T-helper 17 cell (primary cell): ENCODE measurements at regions not wholly inside any gene's neighbourhood (a gene's known extent, or its start where the extent isn't known, plus 50 kb on each side); places are given as distances from the start of the nearest gene placed in this dataset.
A peak's percentile ranks its signal among the peaks of the same experiment; 100 is the strongest.

Source experiments
- ATAC-seq: fragments of 150-1000 bp; cut with Tn5 transposase; 2 replicates; pipeline ENCODE4 v1.10.0; 2021; ENCODE audit warnings: mild to moderate bottlenecking, moderate library complexity
- DNase-seq, 3 donors: peaks; one replicate each; pipeline versions ENCODE4 v3.0.0 to v3.0.0-alpha.2; 2020 to 2021
- H3K9me3 ChIP-seq: one replicate; pipeline ENCODE4 v1.7.0; 2013; ENCODE audit warnings: low read length, mild to moderate bottlenecking; ENCODE audit not compliant: control insufficient read depth, poor library complexity, severe bottlenecking
- H3K27ac Mint-ChIP-seq: one replicate; pipeline ENCODE4 v1.8.0; 2022; ENCODE audit warnings: mild to moderate bottlenecking, moderate library complexity, mixed read lengths
- H3K27me3 Mint-ChIP-seq: one replicate; pipeline ENCODE4 v1.8.0; 2022; ENCODE audit warnings: mixed read lengths
- H3K36me3 Mint-ChIP-seq: one replicate; pipeline ENCODE4 v1.8.0; 2022; ENCODE audit warnings: low read depth, mixed read lengths
- H3K4me1 Mint-ChIP-seq: one replicate; pipeline ENCODE4 v1.8.0; 2022; ENCODE audit warnings: mild to moderate bottlenecking, mixed read lengths
- H3K4me3 Mint-ChIP-seq: one replicate; pipeline ENCODE4 v1.8.0; 2022; ENCODE audit warnings: mild to moderate bottlenecking, moderate library complexity, mixed read lengths

DNA sequence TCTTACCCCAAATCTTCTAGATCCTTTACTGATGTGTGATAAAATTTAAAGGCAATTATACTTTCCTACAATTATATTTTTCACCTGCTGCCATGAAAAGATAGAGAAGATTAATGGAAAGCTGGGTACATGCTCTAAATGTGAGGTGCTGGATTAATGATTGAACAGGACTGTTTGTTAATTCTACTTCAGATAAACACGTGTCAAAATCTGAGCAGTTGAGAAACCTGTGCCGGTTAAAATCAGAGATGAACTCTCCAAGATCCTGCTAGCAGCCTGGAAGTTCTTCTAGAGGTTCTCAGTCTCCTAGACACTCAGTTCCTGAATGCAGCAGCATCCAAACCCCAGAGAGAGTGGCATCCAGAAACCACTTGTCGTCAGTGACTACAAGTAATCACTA is 69.2 kb downstream of the INHBA start:
- no peak for ATAC-seq
- no peaks in the 10 kb centered on the region for H3K4me1 Mint-ChIP-seq
- H3K27ac Mint-ChIP-seq = no peak overlapping the region
- no peaks in the 10 kb centered on the region for H3K36me3 Mint-ChIP-seq
- no peak for DNase-seq
- no peak overlapping the region for H3K4me3 Mint-ChIP-seq
- H3K27me3 Mint-ChIP-seq = no peaks in the 10 kb centered on the region
- no peaks in the 10 kb centered on the region for H3K9me3 ChIP-seq

DNA sequence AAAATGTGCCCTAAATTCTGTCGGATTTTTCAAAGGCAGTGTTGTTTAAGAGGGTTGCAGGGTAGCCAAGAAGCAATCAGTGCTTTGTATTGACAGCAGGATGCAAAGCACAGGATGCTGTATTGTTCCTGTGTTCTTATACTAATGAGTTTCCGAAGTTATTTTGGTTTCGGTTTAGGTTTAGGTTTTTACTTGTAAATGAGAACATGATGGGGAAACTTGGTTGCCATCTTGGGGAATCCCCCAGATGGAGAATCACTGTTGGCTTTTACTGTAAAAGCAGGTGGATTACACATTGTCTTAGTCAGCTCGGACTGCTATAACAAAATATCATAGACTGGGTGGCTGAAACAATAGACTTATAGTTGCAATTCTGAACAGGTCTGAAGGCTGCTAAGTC is 72.1 kb downstream of the INHBA start:
- no peaks in the 10 kb centered on the region for H3K36me3 Mint-ChIP-seq
- peak; percentile 42 for ATAC-seq
- no peak overlapping the region for H3K4me3 Mint-ChIP-seq
- H3K27ac Mint-ChIP-seq = no peak overlapping the region
- no peaks in the 10 kb centered on the region for H3K9me3 ChIP-seq
- no peak for DNase-seq
- no peaks in the 10 kb centered on the region for H3K27me3 Mint-ChIP-seq
- peaks cover 2% of the 10 kb centered on the region for H3K4me1 Mint-ChIP-seq

DNA sequence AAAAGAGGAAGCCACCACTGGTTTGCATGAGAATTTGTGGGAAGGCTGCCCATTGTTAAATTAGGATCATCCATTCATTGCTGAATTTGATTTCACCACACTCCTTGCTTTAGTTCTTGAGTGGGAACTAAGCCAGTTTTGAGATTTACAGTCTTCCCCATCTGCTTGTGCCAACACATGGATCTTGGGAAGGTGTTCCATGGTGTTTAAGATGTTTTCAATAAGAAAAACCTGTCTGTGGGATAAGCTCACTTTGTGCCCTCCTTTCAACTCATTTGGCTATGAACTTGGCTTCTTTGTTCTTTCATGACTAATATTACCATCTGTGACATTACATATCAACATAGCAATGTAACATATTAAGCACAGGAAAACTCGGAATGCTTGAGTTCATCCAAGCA is 73.2 kb downstream of the INHBA start:
- H3K27ac Mint-ChIP-seq = no peak overlapping the region
- H3K36me3 Mint-ChIP-seq = no peaks in the 10 kb centered on the region
- no peaks in the 10 kb centered on the region for H3K9me3 ChIP-seq
- H3K27me3 Mint-ChIP-seq = no peaks in the 10 kb centered on the region
- no peak overlapping the region for H3K4me3 Mint-ChIP-seq
- no peak for DNase-seq
- H3K4me1 Mint-ChIP-seq = peaks cover 2% of the 10 kb centered on the region
- no peak for ATAC-seq

DNA sequence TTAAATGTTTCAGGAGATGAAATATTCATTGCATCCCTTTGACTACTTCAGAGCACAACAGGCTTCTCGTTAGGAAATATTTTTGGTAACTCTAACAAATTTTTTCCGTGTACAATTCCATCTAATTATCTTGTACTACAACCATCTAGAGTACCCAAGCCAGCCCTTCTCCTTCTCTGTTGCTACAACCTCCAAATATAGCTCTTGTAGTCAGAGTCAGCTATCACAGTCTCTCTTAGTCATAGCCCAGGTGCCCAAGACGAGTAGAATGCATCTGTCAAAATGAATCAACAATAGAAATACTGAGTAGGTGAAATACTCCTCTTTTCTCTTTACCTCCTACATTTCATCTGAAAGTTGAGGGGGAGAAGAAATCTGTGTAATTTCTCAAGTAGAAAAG is 74.0 kb downstream of the INHBA start:
- Mint-ChIP-seq H3K27ac (no peak overlapping the region), H3K4me3 (no peak overlapping the region), H3K27me3 (no peaks in the 10 kb centered on the region), H3K36me3 (no peaks in the 10 kb centered on the region), H3K4me1 (peaks cover 2% of the 10 kb centered on the region)
- DNase-seq (no peak), ATAC-seq (no peak)
- no peaks in the 10 kb centered on the region for H3K9me3 ChIP-seq

DNA sequence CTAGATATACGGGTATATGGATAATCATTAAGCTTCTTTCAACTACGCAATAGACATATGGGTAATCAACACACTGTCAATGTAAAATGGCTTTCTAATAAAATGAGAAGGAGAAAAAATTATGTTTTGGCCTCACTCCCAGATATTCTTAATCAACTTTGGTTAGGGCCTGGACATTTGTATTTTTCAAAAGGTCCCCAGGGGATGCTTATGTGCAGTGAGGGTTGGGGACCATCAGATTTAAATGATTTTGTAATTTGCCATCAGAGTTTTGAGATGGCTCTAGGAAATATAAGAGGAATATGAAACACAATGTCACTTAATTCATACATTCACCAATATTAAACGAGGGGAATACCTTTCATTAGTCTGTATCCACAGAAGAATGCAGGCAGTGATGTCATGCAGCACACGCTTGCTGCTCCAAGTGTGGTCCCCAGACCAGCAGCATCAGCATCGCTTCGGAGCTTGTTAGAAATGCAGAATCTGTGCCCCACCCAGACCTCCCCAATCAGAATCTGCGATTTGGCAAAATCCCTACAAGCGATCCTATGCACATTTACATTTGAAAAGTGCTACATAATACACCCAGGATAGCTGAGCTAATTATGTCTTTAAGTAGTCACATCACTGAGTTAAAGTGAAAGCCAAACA is 75.1 kb downstream of the INHBA start:
- Mint-ChIP-seq H3K27ac (no peak overlapping the region), H3K4me1 (peaks cover 2% of the 10 kb centered on the region), H3K4me3 (no peak overlapping the region), H3K36me3 (no peaks in the 10 kb centered on the region), H3K27me3 (no peaks in the 10 kb centered on the region)
- DNase-seq = no peak
- no peak for ATAC-seq
- no peaks in the 10 kb centered on the region for H3K9me3 ChIP-seq

DNA sequence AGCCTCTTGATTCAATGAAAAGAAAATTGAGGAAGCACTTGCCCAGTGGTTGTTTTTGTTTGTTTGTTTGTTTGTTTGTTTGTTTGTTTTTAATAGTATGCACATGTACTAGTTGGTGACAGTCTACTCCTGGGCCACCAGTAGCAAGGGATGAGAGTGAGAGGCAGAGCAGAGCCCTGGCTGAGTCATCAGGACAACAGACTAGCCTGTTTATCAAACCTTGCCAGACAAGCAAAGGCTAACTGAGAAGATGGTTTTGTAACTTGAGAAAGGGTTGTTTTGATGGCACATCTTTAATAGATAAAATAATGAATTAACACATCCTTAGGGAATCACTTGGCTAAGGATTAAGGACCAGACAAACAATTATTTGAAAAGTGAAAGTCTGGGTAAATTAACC is 78.1 kb downstream of the INHBA start:
- Mint-ChIP-seq H3K36me3 (no peaks in the 10 kb centered on the region), H3K27ac (no peak overlapping the region), H3K27me3 (no peaks in the 10 kb centered on the region), H3K4me3 (no peak overlapping the region), H3K4me1 (peaks cover 2% of the 10 kb centered on the region)
- DNase-seq (no peak), ATAC-seq (no peak)
- no peaks in the 10 kb centered on the region for H3K9me3 ChIP-seq

DNA sequence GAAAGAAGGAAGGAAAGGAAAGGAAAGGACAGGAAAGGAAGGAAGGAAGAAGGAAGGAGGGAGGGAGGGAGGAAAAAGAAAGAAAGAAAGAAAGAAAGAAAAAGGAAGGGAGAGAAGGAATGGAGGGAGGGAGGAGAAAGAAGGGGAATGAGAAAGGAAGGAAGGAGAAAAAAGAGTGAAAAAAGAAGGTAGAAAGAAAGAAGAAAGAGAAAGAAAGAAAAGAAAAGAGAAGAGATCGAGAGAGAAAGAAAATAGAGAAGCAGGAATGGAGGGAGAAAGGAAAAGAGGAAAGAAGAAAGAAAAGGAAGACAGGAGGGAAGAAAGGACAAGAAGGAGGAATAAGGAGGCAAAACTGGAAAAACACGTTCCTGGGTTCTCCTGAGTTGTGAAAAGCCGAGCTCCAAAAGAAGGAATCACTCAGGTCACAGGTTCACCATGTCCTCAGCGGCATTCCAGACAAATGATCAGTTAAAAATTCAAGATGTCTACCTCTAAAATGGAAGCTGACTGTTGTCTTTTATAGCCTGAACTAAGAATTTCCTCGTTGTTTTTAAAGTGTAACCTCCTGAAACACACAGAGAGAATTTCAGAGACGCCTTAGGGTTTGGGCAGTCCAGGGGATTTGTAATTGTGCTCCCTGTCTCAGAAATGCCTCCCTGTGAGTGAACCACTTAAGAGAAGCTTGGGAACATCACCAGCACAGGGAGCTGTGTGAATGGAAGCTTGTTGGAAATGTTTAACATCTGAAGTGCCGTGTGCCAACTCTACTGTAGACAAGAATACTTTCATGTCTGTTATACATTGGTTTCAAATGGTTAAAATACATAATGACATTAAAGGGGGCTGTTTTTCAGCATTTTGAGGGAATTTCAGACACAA is 80.7 kb downstream of the INHBA start:
- Mint-ChIP-seq H3K4me1 (no peaks in the 10 kb centered on the region), H3K27me3 (no peaks in the 10 kb centered on the region), H3K27ac (no peak overlapping the region), H3K4me3 (no peak overlapping the region), H3K36me3 (no peaks in the 10 kb centered on the region)
- ATAC-seq (no peak), DNase-seq (no peak)
- H3K9me3 ChIP-seq = no peaks in the 10 kb centered on the region

DNA sequence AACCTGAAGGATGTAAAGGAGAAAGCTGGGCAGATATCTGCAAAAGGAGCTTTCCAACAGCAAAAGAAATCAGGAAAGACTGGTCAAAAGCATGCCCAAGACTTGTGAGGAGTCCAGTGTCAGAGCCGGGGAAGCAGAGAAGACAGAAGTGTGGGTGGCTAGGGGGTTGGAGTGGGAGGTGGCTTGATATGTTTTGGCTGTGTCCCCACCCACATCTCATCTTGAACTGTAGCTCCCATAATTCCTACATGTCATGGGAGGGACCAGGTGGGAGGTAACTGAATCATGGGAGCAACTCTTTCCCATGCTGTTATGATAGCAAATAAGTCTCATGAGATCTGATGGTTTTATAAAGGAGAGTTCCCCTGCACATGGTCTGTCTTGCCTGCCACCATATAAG is 84.9 kb downstream of the INHBA start:
- DNase-seq (no peak), ATAC-seq (no peak)
- H3K36me3 Mint-ChIP-seq = no peaks in the 10 kb centered on the region
- H3K4me1 Mint-ChIP-seq = no peaks in the 10 kb centered on the region
- no peaks in the 10 kb centered on the region for H3K27me3 Mint-ChIP-seq
- no peak overlapping the region for H3K4me3 Mint-ChIP-seq
- no peak overlapping the region for H3K27ac Mint-ChIP-seq
- no peaks in the 10 kb centered on the region for H3K9me3 ChIP-seq

DNA sequence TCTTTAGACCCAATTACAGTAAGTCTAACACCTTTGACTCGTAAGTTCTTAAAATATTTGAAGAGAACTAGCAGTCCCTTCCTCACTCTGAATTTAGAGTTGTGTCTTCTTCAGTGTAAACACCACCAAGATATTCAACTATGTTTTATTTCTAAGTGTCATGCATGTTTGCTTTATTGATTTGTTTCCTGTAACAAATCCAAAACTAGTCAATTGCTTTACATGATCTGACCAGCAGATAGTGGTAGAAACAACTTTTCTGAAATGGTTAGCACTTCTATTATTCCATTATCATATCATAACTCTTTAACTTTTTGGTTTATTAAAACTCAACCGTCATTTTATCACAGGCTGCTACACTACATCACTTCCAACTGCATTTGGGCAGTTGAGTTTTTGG is 90.1 kb downstream of the INHBA start:
- Mint-ChIP-seq H3K36me3 (no peaks in the 10 kb centered on the region), H3K27me3 (no peaks in the 10 kb centered on the region), H3K4me3 (no peak overlapping the region), H3K27ac (no peak overlapping the region), H3K4me1 (no peaks in the 10 kb centered on the region)
- H3K9me3 ChIP-seq = no peaks in the 10 kb centered on the region
- ATAC-seq = no peak
- DNase-seq = no peak

DNA sequence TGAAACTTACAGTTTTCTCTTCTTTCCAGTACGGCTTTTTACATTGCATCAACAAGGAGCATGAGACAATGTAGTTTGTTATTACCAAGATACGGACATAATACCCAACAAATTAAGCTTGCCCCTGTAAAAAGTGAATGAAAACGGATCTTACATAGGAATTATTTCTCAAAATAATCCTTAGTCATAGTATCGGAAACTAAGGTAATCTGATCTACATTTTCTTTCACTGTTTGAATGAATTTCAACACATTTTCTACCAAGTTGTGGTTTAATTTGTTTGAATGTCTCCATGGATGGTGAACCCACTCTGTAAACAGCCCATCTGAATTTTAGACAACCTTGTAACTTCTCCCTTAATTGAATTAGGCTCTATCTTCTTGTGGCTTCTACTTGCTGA is 90.5 kb downstream of the INHBA start:
- Mint-ChIP-seq H3K27me3 (no peaks in the 10 kb centered on the region), H3K4me1 (no peaks in the 10 kb centered on the region), H3K4me3 (no peak overlapping the region), H3K27ac (no peak overlapping the region), H3K36me3 (no peaks in the 10 kb centered on the region)
- no peaks in the 10 kb centered on the region for H3K9me3 ChIP-seq
- DNase-seq = no peak
- no peak for ATAC-seq

DNA sequence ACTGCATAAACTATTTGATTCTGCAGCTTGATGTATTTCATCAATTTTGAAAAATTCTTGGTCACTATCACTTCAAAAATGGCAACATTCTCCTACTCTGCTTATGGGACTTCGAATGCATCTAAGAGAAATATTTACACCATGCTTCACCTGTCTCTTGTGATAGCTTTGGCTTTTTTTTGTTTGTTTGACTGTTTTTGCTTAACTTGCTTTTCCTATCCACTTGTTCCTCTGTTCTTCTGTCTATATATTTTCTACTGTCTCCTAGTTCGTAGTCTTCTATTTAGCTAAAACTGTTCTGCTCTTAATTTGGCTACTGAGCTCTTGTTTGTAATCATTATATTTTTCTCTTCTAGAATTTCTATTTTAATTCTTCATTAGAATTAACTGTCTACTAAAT is 94.4 kb downstream of the INHBA start:
- DNase-seq = no peak
- Mint-ChIP-seq H3K27me3 (no peaks in the 10 kb centered on the region), H3K27ac (no peak overlapping the region), H3K4me1 (no peaks in the 10 kb centered on the region), H3K36me3 (no peaks in the 10 kb centered on the region), H3K4me3 (no peak overlapping the region)
- no peaks in the 10 kb centered on the region for H3K9me3 ChIP-seq
- ATAC-seq = no peak

DNA sequence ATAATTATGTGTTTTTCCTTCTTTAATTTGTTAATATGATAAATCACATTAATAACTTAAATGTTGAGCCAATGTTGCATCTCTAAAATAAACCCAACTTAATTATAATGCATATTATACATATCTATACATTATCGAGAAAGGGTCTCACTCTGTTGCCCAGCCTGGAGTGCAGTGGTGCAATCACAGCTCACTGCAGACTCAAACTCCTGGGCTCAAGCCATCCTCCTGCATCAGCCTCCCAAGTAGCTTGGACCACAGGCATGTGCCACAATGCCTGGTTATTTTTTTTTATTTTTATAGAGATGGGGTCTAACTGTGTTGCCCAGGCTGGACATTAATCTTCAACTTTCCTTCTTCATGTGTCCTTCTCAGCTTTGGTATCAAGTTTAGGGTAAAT is 98.9 kb downstream of the INHBA start:
- H3K9me3 ChIP-seq = no peaks in the 10 kb centered on the region
- no peak overlapping the region for H3K4me3 Mint-ChIP-seq
- no peaks in the 10 kb centered on the region for H3K36me3 Mint-ChIP-seq
- no peaks in the 10 kb centered on the region for H3K4me1 Mint-ChIP-seq
- H3K27ac Mint-ChIP-seq = no peak overlapping the region
- no peak for ATAC-seq
- H3K27me3 Mint-ChIP-seq = no peaks in the 10 kb centered on the region
- no peak for DNase-seq

DNA sequence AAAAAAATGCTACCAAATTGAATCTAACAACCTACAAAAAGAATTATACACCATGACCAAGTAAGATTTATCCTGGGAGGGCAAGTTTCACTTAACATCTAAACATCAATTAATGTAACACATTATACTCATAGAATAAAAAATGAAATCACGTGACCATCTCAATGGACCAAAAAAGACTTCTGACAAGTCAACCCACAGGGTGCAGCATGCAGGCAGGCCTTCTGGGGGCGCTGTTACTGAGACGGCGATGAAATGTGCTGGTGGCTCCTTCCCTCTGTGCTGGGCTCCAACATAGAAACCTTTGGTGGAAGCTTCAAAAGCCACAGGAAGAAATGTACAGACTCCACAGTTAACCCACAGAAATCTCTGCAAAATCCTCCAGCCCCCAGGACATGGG is 103.1 kb downstream of the INHBA start:
- H3K9me3 ChIP-seq = no peaks in the 10 kb centered on the region
- DNase-seq (no peak), ATAC-seq (no peak)
- no peak overlapping the region for H3K27ac Mint-ChIP-seq
- no peak overlapping the region for H3K4me3 Mint-ChIP-seq
- H3K4me1 Mint-ChIP-seq = no peaks in the 10 kb centered on the region
- no peaks in the 10 kb centered on the region for H3K27me3 Mint-ChIP-seq
- H3K36me3 Mint-ChIP-seq = no peaks in the 10 kb centered on the region

DNA sequence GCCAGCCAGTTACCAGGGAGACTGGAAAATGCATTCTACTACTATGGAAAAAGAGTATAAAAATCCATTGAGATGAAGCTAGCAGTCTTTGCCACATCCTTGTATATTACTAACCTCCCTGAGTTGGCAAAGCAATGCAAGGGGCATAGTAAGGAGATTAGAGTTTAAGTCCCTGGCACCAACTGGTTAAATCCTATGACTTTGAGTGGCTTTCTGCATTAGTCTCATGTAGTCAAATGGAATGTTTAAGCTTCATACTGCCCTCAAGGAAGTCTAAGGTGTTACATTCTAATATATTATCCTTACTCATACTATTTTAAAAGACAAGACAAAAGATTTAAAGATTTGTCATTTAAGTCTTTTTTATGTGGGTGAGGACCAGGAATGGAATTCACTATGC is 110.1 kb downstream of the INHBA start:
- DNase-seq (no peak), ATAC-seq (no peak)
- H3K4me3 Mint-ChIP-seq = no peak overlapping the region
- H3K27me3 Mint-ChIP-seq = no peaks in the 10 kb centered on the region
- no peaks in the 10 kb centered on the region for H3K4me1 Mint-ChIP-seq
- no peaks in the 10 kb centered on the region for H3K9me3 ChIP-seq
- no peak overlapping the region for H3K27ac Mint-ChIP-seq
- H3K36me3 Mint-ChIP-seq = no peaks in the 10 kb centered on the region
